ENCODE measurements at regions not wholly inside any gene's neighbourhood (a gene's known extent, or its start where the extent isn't known, plus 50 kb on each side); places are given as distances from the start of the nearest gene placed in this dataset.
A peak's percentile ranks its signal among the peaks of the same experiment; 100 is the strongest.

DNA sequence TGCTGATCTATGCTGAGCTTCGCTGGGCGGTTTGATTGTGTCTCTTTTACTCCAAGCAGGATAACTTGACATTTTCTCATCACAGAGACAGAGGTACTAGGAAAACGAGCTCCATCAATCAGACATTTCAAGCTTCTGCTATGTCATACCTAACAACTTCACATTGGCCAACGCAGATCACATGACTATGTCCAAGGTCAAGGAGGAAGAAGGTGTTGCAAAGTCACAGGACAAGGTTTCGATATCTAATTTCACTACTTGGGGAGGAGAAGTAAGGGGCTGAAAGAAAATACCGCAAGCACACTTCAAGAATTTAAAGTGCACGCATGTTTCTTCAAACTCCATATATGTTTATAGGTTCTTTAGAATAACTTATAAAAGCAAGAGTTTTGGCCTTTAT is 425.8 kb downstream of the CHL1 start:
- H3K4me3 ChIP-seq: no peak overlapping the region
- H3K4me1 ChIP-seq: no peaks in the 10 kb centered on the region
- no peaks in the 10 kb centered on the region for H3K36me3 ChIP-seq
- no peaks in the 10 kb centered on the region for H3K9me3 ChIP-seq
- no peak overlapping the region for H3K27ac ChIP-seq
- no peaks in the 10 kb centered on the region for H3K27me3 ChIP-seq
- WGBS, 2 donors (ENCODE audit: low coverage in 1 of 2): 81 to 93% methylated on average over 4 to 6 of the region's 7 CpGs
- ATAC-seq: no peak
- no peak for TF ChIP-seq POLR2A (IDR thresholded peaks at IDR 0.05)
- TF ChIP-seq, protein P1, sequence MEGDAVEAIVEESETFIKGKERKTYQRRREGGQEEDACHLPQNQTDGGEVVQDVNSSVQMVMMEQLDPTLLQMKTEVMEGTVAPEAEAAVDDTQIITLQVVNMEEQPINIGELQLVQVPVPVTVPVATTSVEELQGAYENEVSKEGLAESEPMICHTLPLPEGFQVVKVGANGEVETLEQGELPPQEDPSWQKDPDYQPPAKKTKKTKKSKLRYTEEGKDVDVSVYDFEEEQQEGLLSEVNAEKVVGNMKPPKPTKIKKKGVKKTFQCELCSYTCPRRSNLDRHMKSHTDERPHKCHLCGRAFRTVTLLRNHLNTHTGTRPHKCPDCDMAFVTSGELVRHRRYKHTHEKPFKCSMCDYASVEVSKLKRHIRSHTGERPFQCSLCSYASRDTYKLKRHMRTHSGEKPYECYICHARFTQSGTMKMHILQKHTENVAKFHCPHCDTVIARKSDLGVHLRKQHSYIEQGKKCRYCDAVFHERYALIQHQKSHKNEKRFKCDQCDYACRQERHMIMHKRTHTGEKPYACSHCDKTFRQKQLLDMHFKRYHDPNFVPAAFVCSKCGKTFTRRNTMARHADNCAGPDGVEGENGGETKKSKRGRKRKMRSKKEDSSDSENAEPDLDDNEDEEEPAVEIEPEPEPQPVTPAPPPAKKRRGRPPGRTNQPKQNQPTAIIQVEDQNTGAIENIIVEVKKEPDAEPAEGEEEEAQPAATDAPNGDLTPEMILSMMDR (IDR thresholded peaks at IDR 0.05): no peak
- TF ChIP-seq POLR2AphosphoS5 (IDR thresholded peaks at IDR 0.05): no peak
- no peak for TF ChIP-seq EP300 (IDR thresholded peaks at IDR 0.05)

DNA sequence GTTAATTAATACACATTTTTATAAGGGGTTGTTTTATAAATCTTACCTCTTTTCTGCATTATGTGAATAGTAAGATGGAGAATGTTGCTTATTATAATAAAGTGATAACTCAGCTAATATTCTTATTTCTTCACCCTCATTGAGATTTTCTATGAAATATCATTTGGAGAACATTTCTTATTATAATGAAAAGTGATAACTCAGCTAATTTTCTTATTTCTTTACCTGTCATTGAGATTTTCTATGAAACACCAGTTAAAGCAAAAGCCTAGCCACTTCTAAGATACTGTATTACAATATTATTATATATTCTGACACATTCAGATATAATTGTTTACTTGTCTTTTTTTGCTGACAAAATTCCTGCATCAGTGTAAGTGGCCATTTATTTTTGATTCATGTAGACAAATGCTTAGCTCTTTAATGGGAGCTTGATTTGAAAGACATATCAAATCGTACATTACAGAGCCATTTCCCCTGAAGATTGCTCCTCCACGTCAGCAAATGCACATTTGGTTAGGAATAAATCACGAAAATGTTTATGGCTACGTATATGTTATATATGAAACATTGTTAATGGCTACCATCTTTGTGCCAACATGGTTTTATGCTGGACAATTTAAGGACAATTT is 427.5 kb downstream of the CHL1 start:
- no peak overlapping the region for H3K27ac ChIP-seq
- no peaks in the 10 kb centered on the region for H3K36me3 ChIP-seq
- TF ChIP-seq POLR2A (IDR thresholded peaks at IDR 0.05): no peak
- TF ChIP-seq, protein P1 (IDR thresholded peaks at IDR 0.05): no peak
- TF ChIP-seq POLR2AphosphoS5 (IDR thresholded peaks at IDR 0.05): no peak
- TF ChIP-seq EP300 (IDR thresholded peaks at IDR 0.05): no peak
- ATAC-seq: no peak
- no peaks in the 10 kb centered on the region for H3K9me3 ChIP-seq
- H3K4me3 ChIP-seq: no peak overlapping the region
- WGBS, 2 donors (ENCODE audit: low coverage in 1 of 2): 64 to 69% methylated on average over 4 of the region's 4 CpGs
- no peaks in the 10 kb centered on the region for H3K4me1 ChIP-seq
- H3K27me3 ChIP-seq: no peaks in the 10 kb centered on the region

DNA sequence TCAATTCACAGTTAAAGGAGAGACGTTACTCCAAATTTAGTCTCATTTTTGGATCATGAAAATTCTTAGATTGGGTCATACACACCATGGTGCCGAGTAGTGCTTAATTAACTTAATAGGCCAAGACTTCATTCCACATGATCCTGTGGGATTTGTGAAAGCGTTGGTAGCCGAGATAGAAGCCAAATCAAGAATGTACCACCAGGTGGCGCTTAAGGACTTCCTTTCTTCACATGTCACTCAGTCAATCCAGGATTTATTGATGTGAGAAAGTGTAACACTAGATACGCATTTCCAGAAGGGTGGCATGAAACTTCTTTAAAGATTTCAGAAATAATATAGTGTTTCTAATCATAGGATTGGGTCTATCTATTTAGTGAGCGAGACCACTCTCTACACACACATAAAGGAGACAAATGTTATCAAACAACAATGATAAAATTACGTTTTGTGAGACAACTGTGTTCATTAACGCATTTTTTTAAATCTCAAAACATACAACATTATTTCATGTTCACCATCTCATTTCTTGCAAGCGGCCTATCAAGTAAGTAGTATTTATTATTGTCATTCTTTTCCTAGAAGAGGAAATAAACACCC is 436.1 kb downstream of the CHL1 start:
- H3K27ac ChIP-seq: no peak overlapping the region

DNA sequence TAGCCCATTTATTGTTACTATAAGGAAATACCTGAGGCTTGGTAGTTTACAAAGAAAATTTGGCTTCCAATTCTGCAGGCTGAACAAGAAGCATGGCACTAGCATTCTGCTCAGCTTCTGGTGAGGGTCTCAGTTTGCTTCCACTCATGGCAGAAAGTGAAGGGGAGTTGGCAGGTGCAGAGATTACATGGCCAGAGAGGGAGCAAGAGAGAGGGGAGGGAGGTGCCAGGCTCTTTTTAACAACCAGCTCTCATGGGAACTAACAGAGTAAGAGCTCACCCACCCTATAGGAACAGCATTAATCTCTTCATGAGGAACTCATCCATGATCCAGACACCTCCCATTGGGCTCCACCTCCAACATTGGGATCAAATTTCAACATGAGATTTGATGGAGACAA is 437.9 kb downstream of the CHL1 start:
- Histone ChIP-seq H3K27me3 (no peaks in the 10 kb centered on the region), H3K9me3 (no peaks in the 10 kb centered on the region), H3K36me3 (no peaks in the 10 kb centered on the region), H3K27ac (no peak overlapping the region), H3K4me3 (no peak overlapping the region), H3K4me1 (no peaks in the 10 kb centered on the region)
- no peak for ATAC-seq
- TF ChIP-seq POLR2AphosphoS5 (IDR thresholded peaks at IDR 0.05): no peak
- TF ChIP-seq, protein P1 (IDR thresholded peaks at IDR 0.05): no peak
- TF ChIP-seq EP300 (IDR thresholded peaks at IDR 0.05): no peak
- TF ChIP-seq POLR2A (IDR thresholded peaks at IDR 0.05): no peak

More for the DNA sequence above, 436.1 kb downstream of the CHL1 start:
- ATAC-seq: no peak
- Histone ChIP-seq H3K36me3 (no peaks in the 10 kb centered on the region), H3K4me3 (no peak overlapping the region), H3K27me3 (no peaks in the 10 kb centered on the region), H3K4me1 (no peaks in the 10 kb centered on the region), H3K9me3 (no peaks in the 10 kb centered on the region)
- TF ChIP-seq POLR2A (IDR thresholded peaks at IDR 0.05) (no peak), EP300 (IDR thresholded peaks at IDR 0.05) (no peak), POLR2AphosphoS5 (IDR thresholded peaks at IDR 0.05) (no peak)
- TF ChIP-seq, protein P1 (IDR thresholded peaks at IDR 0.05): peak in 3 of 4 experiments; percentile 7 to 44 (median 20)
- WGBS, 2 donors (ENCODE audit: low coverage in 1 of 2): 35 to 50% methylated on average over 10 of the region's 10 CpGs

DNA sequence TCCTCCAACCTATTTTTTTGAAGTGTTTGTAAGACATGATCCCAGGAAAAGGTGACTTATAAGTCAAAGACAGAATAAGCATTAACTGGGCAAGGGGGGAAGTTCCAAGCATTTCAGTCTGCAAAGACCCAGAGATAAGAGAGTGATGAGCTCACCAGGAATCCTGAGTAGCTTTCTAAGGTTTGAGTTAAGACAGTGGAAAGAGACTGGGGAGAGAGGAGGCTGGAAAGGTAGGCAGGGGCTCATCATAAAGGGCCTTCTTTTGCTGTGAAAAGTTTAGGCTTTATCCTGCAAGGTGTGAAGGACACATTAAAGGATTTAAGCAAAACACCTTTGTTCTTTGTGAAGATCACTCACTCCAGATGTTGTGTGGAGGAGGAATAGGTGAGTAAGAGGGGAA is 438.8 kb downstream of the CHL1 start:
- no peak overlapping the region for H3K27ac ChIP-seq
- H3K9me3 ChIP-seq: no peaks in the 10 kb centered on the region
- H3K4me3 ChIP-seq: no peak overlapping the region
- H3K36me3 ChIP-seq: no peaks in the 10 kb centered on the region
- TF ChIP-seq POLR2AphosphoS5 (IDR thresholded peaks at IDR 0.05) (no peak), POLR2A (IDR thresholded peaks at IDR 0.05) (no peak), EP300 (IDR thresholded peaks at IDR 0.05) (no peak)
- TF ChIP-seq, protein P1 (IDR thresholded peaks at IDR 0.05): no peak
- ATAC-seq: no peak
- no peaks in the 10 kb centered on the region for H3K4me1 ChIP-seq
- no peaks in the 10 kb centered on the region for H3K27me3 ChIP-seq

Measured in gastroesophageal sphincter (tissue), 4 donors.